Uterus (tissue), 2 donors: ENCODE measurements at regions not wholly inside any gene's neighbourhood (a gene's known extent, or its start where the extent isn't known, plus 50 kb on each side); places are given as distances from the start of the nearest gene placed in this dataset.

Source experiments
- POLR2A ChIP-seq, 2 donors: fragments of 450-650 bp; IDR thresholded peaks; one replicate each; pipeline ENCODE4 v1.6.1; 2016; ENCODE audit warnings: antibody characterized with exemption in 2 of 2, mild to moderate bottlenecking in 1 of 2, moderate library complexity in 1 of 2
- TF ChIP-seq, protein P1 (sequence below), 4 experiments: fragments of 200-600 bp in 2 of 4; fragments of 450-650 bp in 2 of 4; sonication (generic) in 2 of 4; IDR thresholded peaks; one replicate each; pipeline ENCODE4 v1.5.1; 2016 to 2019; ENCODE audit warnings: antibody characterized with exemption in 4 of 4, mild to moderate bottlenecking in 2 of 4, moderate library complexity in 1 of 4

GRCh38 chr13:63044589-63045313, 1629.1 kb upstream of the PCDH20 start:
- TF ChIP-seq, protein P1, sequence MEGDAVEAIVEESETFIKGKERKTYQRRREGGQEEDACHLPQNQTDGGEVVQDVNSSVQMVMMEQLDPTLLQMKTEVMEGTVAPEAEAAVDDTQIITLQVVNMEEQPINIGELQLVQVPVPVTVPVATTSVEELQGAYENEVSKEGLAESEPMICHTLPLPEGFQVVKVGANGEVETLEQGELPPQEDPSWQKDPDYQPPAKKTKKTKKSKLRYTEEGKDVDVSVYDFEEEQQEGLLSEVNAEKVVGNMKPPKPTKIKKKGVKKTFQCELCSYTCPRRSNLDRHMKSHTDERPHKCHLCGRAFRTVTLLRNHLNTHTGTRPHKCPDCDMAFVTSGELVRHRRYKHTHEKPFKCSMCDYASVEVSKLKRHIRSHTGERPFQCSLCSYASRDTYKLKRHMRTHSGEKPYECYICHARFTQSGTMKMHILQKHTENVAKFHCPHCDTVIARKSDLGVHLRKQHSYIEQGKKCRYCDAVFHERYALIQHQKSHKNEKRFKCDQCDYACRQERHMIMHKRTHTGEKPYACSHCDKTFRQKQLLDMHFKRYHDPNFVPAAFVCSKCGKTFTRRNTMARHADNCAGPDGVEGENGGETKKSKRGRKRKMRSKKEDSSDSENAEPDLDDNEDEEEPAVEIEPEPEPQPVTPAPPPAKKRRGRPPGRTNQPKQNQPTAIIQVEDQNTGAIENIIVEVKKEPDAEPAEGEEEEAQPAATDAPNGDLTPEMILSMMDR (IDR thresholded peaks at IDR 0.05), result no peak
- no peak for TF ChIP-seq POLR2A (IDR thresholded peaks at IDR 0.05)
